ENCODE measurements at regions not wholly inside any gene's neighbourhood (a gene's known extent, or its start where the extent isn't known, plus 50 kb on each side); places are given as distances from the start of the nearest gene placed in this dataset.

GRCh38 chr1:34276606-34277005 lies 99.9 kb downstream of the C1orf94 start:
- H3K9me3 Mint-ChIP-seq (ENCODE audit: unreplicated experiment): no peaks in the 10 kb centered on the region
- H3K27me3 ChIP-seq (replicated peaks; ENCODE audit: control insufficient read depth, insufficient read depth, low read length): no peaks in the 10 kb centered on the region
- no peak overlapping the region for H3K4me3 ChIP-seq (ENCODE audit: low read depth, low read length)
- H3K4me3 Mint-ChIP-seq (ENCODE audit: unreplicated experiment): no peak overlapping the region
- TF ChIP-seq CTCF (IDR thresholded peaks at IDR 0.05; ENCODE audit: insufficient read depth in 1 of 2, low read depth in 1 of 2, low read length in 1 of 2, severe bottlenecking in 1 of 2, unreplicated experiment in 1 of 2): no peak
- H3K4me1 Mint-ChIP-seq (ENCODE audit: low read depth, unreplicated experiment): no peaks in the 10 kb centered on the region
- no peak overlapping the region for H3K27ac Mint-ChIP-seq (ENCODE audit: unreplicated experiment)
- no peaks in the 10 kb centered on the region for H3K36me3 Mint-ChIP-seq (ENCODE audit: insufficient read depth, unreplicated experiment)
- no peaks in the 10 kb centered on the region for H3K4me1 ChIP-seq
- DNase-seq: no peak
- H3K36me3 ChIP-seq (ENCODE audit: control insufficient read depth, insufficient read depth, low read length): no peaks in the 10 kb centered on the region
- peaks cover 7% of the 10 kb centered on the region for H3K27me3 Mint-ChIP-seq (ENCODE audit: insufficient read depth, unreplicated experiment)
- CTCF ChIA-PET: no interaction called here
- no TSS peak for BruUV-seq (replicated peaks)
- H3K9me3 ChIP-seq: no peaks in the 10 kb centered on the region
- intact Hi-C loops (cut with micrococcal nuclease; ENCODE audit: unreplicated experiment): no loop called here
- POLR2A ChIA-PET: no interaction called here

- POLR2A ChIA-PET: no interaction called here
- no peak for DNase-seq
Measured at GRCh38 chr1:34277150-34277549, 100.4 kb downstream of the C1orf94 start.

GRCh38 chr1:34278211-34278610 lies 101.5 kb downstream of the C1orf94 start:
- no peaks in the 10 kb centered on the region for H3K9me3 ChIP-seq
- H3K27ac Mint-ChIP-seq (ENCODE audit: unreplicated experiment): no peak overlapping the region
- H3K9me3 Mint-ChIP-seq (ENCODE audit: unreplicated experiment): no peaks in the 10 kb centered on the region
- intact Hi-C loops (cut with micrococcal nuclease; ENCODE audit: unreplicated experiment): no loop called here
- H3K36me3 ChIP-seq (ENCODE audit: control insufficient read depth, insufficient read depth, low read length): no peaks in the 10 kb centered on the region
- POLR2A ChIA-PET: no interaction called here
- H3K4me1 Mint-ChIP-seq (ENCODE audit: low read depth, unreplicated experiment): no peaks in the 10 kb centered on the region
- no peaks in the 10 kb centered on the region for H3K27me3 ChIP-seq (replicated peaks; ENCODE audit: control insufficient read depth, insufficient read depth, low read length)
- no peaks in the 10 kb centered on the region for H3K36me3 Mint-ChIP-seq (ENCODE audit: insufficient read depth, unreplicated experiment)
- TF ChIP-seq CTCF (IDR thresholded peaks at IDR 0.05; ENCODE audit: insufficient read depth in 1 of 2, low read depth in 1 of 2, low read length in 1 of 2, severe bottlenecking in 1 of 2, unreplicated experiment in 1 of 2): no peak
- CTCF ChIA-PET: no interaction called here
- H3K4me3 Mint-ChIP-seq (ENCODE audit: unreplicated experiment): no peak overlapping the region
- BruUV-seq (replicated peaks): no TSS peak
- H3K27me3 Mint-ChIP-seq (ENCODE audit: insufficient read depth, unreplicated experiment): peaks cover 4% of the 10 kb centered on the region
- no peak overlapping the region for H3K4me3 ChIP-seq (ENCODE audit: low read depth, low read length)
- DNase-seq: no peak
- no peaks in the 10 kb centered on the region for H3K4me1 ChIP-seq

More at GRCh38 chr1:34277150-34277549, 100.4 kb downstream of the C1orf94 start:
- H3K9me3 ChIP-seq: no peaks in the 10 kb centered on the region
- no peaks in the 10 kb centered on the region for H3K4me1 Mint-ChIP-seq (ENCODE audit: low read depth, unreplicated experiment)
- no peak overlapping the region for H3K4me3 Mint-ChIP-seq (ENCODE audit: unreplicated experiment)
- no peak overlapping the region for H3K27ac Mint-ChIP-seq (ENCODE audit: unreplicated experiment)
- peaks cover 4% of the 10 kb centered on the region for H3K27me3 Mint-ChIP-seq (ENCODE audit: insufficient read depth, unreplicated experiment)
- H3K4me3 ChIP-seq (ENCODE audit: low read depth, low read length): no peak overlapping the region
- H3K9me3 Mint-ChIP-seq (ENCODE audit: unreplicated experiment): no peaks in the 10 kb centered on the region
- intact Hi-C loops (cut with micrococcal nuclease; ENCODE audit: unreplicated experiment): no loop called here
- H3K36me3 ChIP-seq (ENCODE audit: control insufficient read depth, insufficient read depth, low read length): no peaks in the 10 kb centered on the region
- CTCF ChIA-PET: no interaction called here
- BruUV-seq (replicated peaks): no TSS peak
- no peak for TF ChIP-seq CTCF (IDR thresholded peaks at IDR 0.05; ENCODE audit: insufficient read depth in 1 of 2, low read depth in 1 of 2, low read length in 1 of 2, severe bottlenecking in 1 of 2, unreplicated experiment in 1 of 2)
- no peaks in the 10 kb centered on the region for H3K4me1 ChIP-seq
- no peaks in the 10 kb centered on the region for H3K36me3 Mint-ChIP-seq (ENCODE audit: insufficient read depth, unreplicated experiment)
- no peaks in the 10 kb centered on the region for H3K27me3 ChIP-seq (replicated peaks; ENCODE audit: control insufficient read depth, insufficient read depth, low read length)
